ENCODE measurements at regions not wholly inside any gene's neighbourhood (a gene's known extent, or its start where the extent isn't known, plus 50 kb on each side); places are given as distances from the start of the nearest gene placed in this dataset.

DNA sequence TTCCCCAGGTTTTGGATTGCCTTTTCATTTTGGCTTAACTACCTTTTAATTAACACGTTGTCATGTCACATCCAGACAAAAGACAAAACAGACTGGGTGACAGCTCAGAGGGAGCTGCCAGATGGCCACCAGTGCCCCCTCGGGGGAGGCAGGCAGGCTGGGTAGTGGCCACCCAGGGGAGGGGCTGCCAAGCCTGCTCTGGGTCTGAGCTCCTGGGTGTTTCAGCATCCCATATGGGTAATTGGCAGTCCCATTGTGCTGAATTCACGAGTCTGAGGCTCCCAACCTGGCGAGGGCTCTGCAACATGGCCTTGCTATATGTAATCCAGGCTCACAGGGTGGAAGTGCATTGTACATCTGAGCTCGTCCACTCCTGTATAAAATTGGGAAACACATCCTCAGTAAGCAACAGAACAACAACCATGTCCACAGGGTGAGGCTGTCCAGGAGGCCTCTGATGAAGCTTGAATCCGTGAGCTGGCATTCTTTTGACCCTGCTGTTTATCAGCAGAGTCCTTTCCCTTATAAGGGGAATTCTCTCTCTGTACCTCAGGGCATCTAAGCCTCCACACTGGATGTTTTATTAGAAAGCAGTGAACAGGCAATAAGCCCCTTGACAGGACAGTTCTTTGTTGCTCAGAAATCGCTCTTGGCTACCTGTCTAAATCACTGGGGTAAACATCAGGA is 111.7 kb upstream of the SLC22A23 start:
- no peaks in the 10 kb centered on the region for H3K36me3 ChIP-seq (ENCODE audit: low read depth, missing control alignments)
- H3K4me3 ChIP-seq, result no peak overlapping the region
- TF ChIP-seq, protein P1, sequence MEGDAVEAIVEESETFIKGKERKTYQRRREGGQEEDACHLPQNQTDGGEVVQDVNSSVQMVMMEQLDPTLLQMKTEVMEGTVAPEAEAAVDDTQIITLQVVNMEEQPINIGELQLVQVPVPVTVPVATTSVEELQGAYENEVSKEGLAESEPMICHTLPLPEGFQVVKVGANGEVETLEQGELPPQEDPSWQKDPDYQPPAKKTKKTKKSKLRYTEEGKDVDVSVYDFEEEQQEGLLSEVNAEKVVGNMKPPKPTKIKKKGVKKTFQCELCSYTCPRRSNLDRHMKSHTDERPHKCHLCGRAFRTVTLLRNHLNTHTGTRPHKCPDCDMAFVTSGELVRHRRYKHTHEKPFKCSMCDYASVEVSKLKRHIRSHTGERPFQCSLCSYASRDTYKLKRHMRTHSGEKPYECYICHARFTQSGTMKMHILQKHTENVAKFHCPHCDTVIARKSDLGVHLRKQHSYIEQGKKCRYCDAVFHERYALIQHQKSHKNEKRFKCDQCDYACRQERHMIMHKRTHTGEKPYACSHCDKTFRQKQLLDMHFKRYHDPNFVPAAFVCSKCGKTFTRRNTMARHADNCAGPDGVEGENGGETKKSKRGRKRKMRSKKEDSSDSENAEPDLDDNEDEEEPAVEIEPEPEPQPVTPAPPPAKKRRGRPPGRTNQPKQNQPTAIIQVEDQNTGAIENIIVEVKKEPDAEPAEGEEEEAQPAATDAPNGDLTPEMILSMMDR (IDR thresholded peaks at IDR 0.05), result no peak
- no peak for TF ChIP-seq POLR2A (IDR thresholded peaks at IDR 0.05)
- H3K27ac ChIP-seq, result no peak overlapping the region
- DNase-seq, result no peak
- H3K4me1 ChIP-seq, result peaks cover 11% of the 10 kb centered on the region
- no peaks in the 10 kb centered on the region for H3K9me3 ChIP-seq
- intact Hi-C loops (cut with DNase I; ENCODE audit: low total_unique reads), result no loop called here
- no peaks in the 10 kb centered on the region for H3K27me3 ChIP-seq
- WGBS, 2 donors, result 69 to 82% methylated on average over 7 of the region's 7 CpGs

DNA sequence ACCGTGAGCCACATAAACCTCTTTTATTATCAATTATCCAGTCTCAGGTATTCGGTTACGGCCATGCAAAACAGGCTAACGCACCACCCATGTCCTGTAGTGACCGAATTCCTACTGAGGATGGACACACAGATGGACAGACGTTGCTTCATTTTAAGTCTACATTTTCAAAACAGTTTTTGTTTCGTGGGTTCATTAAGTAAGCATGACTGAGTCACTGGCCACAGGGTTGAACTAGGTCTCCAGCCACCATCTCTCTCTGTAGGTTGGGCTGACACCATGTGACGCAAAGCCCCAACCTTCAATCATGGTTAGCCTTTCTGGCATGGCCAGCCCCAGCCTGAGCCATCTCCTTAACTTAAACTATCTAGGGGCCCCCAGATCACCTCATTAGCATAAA is 110.0 kb upstream of the SLC22A23 start:
- no peaks in the 10 kb centered on the region for H3K27me3 ChIP-seq
- H3K4me1 ChIP-seq, result peaks cover 8% of the 10 kb centered on the region
- no peak overlapping the region for H3K4me3 ChIP-seq
- TF ChIP-seq, protein P1 (IDR thresholded peaks at IDR 0.05), result no peak
- no peak for TF ChIP-seq POLR2A (IDR thresholded peaks at IDR 0.05)
- no peaks in the 10 kb centered on the region for H3K36me3 ChIP-seq (ENCODE audit: low read depth, missing control alignments)
- intact Hi-C loops (cut with DNase I; ENCODE audit: low total_unique reads), result no loop called here
- WGBS, 2 donors, result 91 to 97% methylated on average over 8 of the region's 8 CpGs
- H3K9me3 ChIP-seq, result no peaks in the 10 kb centered on the region
- no peak for DNase-seq
- H3K27ac ChIP-seq, result no peak overlapping the region

DNA sequence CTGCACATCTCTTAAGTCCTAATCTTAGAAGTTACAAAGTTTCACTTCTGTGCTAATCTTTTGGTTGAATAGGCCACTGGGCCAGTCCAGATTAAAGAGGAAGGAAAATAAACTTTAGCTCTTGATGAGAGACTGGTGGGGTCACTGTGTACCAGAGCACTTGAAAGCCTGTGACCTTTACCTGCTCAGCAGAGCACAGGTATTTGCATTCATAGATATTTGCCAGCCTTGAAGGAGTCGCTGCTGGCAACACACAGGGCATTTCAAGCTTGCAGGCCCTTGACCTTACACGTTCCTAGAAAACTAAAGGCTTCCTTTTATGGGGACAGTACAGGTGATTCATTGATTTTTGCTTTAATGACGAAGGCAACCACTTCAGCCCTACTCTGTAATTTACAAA is 108.4 kb upstream of the SLC22A23 start:
- 79 to 86% methylated on average over 3 of the region's 3 CpGs for whole genome bisulfite sequencing, 2 donors

DNA sequence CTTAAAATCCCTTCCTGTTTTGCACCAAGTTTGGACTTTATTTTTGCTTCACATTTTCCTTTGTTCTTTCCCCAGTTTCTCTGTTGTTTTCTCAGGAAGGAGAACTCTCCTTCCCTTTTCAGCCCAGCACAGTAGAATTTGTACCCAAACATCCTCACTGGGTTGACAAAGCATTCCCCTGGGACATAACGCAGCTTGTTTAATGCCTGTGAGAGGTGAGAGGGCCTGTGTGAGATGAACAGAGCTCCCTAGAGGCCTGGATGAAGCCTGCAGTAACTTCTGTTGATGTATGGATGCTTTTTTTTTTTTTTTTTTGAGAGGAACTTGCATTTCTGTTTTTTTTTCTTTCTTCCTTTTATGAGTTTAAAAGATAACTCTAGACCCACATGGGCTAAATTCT is 104.9 kb upstream of the SLC22A23 start:
- H3K4me1 ChIP-seq, result no peaks in the 10 kb centered on the region
- TF ChIP-seq, protein P1 (IDR thresholded peaks at IDR 0.05), result no peak
- TF ChIP-seq POLR2A (IDR thresholded peaks at IDR 0.05), result no peak
- no peaks in the 10 kb centered on the region for H3K36me3 ChIP-seq (ENCODE audit: low read depth, missing control alignments)
- H3K27me3 ChIP-seq, result no peaks in the 10 kb centered on the region
- no peaks in the 10 kb centered on the region for H3K9me3 ChIP-seq
- no peak overlapping the region for H3K27ac ChIP-seq
- intact Hi-C loops (cut with DNase I; ENCODE audit: low total_unique reads), result no loop called here
- WGBS, 2 donors, result 46 to 61% methylated on average over 1 of the region's 1 CpG
- no peak overlapping the region for H3K4me3 ChIP-seq
- no peak for DNase-seq

More for the DNA sequence above, 108.4 kb upstream of the SLC22A23 start:
- Histone ChIP-seq H3K27me3 (no peaks in the 10 kb centered on the region), H3K9me3 (no peaks in the 10 kb centered on the region), H3K4me3 (no peak overlapping the region), H3K4me1 (no peaks in the 10 kb centered on the region), H3K27ac (no peak overlapping the region), H3K36me3 (ENCODE audit: low read depth, missing control alignments) (no peaks in the 10 kb centered on the region)
- DNase-seq, result no peak
- TF ChIP-seq POLR2A (IDR thresholded peaks at IDR 0.05), result no peak
- TF ChIP-seq, protein P1 (IDR thresholded peaks at IDR 0.05), result no peak
- intact Hi-C loops (cut with DNase I; ENCODE audit: low total_unique reads), result no loop called here

DNA sequence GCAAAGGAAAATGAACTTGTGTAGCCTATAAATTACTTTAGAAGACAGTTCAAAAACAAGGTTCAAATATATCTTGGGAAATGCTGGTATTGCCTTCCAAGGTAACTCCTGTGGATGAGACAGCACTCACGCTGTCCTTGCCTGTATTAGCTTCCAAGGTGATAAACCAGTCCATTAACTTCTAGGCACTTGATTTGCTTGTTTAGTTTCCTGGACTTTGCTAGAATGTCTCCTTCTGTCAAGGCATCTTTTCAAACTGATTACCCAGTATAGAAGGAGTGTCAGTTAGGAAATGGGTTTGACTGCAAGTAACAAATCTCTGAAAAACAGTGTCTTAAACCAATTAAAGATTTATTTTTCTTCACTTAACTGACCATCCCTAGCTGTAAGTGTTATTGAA is 103.4 kb upstream of the SLC22A23 start:
- Histone ChIP-seq H3K4me3 (no peak overlapping the region), H3K9me3 (no peaks in the 10 kb centered on the region)
- 92 to 100% methylated on average over 1 of the region's 1 CpG for WGBS, 2 donors

More for the DNA sequence above, 103.4 kb upstream of the SLC22A23 start:
- intact Hi-C loops (cut with DNase I; ENCODE audit: low total_unique reads), result no loop called here
- TF ChIP-seq, protein P1 (IDR thresholded peaks at IDR 0.05), result no peak
- TF ChIP-seq POLR2A (IDR thresholded peaks at IDR 0.05), result no peak
- no peak overlapping the region for H3K27ac ChIP-seq
- H3K4me1 ChIP-seq, result no peaks in the 10 kb centered on the region
- no peak for DNase-seq
- H3K27me3 ChIP-seq, result no peaks in the 10 kb centered on the region
- no peaks in the 10 kb centered on the region for H3K36me3 ChIP-seq (ENCODE audit: low read depth, missing control alignments)

All from testis (tissue), 2 donors.